Epidermal melanocyte (primary cell): ENCODE measurements at regions not wholly inside any gene's neighbourhood (a gene's known extent, or its start where the extent isn't known, plus 50 kb on each side); places are given as distances from the start of the nearest gene placed in this dataset.
A peak's percentile ranks its signal among the peaks of the same experiment; 100 is the strongest.
"Not testable (repeated sequence)": the region's sequence is repeated elsewhere in the genome, so short reads cannot be mapped to it uniquely, and the experiment has no call there.

Experiments used
- DNase-seq: peaks from one replicate; pipeline ENCODE4 v3.0.0; 2011; ENCODE audit warnings: low spot score; ENCODE audit not compliant: insufficient read length

DNA sequence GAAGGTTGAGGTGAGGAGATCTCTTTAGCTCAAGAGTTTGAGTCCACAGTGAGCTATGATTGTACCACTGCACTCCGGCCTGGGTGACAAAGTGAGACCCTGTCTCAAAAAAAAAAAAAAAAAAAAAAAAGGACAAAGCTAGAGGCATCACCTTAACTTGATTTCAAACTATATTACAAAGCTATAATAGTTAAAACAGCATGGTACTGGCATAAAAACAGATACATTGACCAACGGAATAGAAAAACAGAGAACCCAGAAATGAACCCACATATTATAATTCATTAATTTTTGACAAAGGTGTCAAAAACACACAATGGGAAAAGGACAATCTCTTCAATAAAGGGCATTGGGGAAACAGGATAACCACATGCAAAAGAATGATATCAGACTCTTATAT lies 50.8 kb upstream of the MBOAT1 start:
- DNase-seq = no peak

DNA sequence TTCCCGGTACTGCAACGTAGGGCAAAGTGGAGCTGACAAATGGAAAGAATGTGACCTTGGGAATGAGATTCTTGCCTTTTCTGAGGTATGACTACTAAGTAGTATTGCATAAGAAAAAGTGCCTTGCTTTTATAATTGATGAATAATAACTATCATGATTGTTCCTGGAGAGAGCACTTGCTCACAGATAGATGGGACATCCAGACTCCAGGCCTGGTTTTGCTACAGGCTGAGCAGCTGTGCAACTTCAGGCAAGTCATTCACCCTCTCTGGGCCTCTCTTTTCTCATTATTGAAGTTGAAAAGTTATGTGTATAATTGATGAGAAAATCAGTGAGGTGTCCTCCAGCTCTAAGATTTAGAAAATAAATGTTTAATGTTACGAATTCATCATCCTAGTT lies 53.6 kb upstream of the MBOAT1 start:
- no peak for DNase-seq

DNA sequence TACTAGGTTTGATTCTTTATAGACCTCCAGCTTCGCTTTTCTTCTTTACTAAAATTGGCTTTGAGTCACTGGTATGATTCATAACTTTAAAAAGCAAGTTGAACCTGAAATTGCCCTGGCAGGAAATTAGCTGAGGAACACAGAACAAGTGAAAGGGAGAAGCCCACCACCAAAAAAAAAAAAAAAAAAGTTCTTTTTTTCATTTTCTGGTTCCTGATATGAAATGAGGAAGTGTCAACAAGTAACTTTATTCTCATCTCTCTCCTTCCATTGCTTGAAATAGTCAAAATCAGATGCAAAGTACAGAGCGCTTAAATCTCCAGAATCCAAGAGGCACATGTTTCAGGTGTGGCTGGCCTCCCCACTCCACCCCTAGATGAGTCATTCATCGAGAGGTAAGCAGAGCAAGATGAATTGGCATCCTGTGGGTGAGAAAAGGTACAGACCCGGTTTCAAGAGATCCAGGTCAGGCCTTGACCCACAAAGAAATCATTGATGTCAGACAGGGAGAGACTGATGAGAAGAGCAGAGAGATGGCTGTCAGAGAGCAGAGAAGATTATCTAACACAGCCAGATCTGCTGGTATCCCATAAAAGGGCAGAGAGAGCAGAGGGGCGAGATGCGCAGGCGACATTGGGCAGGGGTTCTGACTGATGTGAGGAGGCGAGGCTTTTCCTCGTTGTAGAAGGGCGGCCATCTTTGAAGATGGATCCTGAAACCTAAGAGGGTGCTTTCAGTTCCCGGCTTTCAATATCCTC lies 54.8 kb upstream of the MBOAT1 start:
- no peak for DNase-seq

DNA sequence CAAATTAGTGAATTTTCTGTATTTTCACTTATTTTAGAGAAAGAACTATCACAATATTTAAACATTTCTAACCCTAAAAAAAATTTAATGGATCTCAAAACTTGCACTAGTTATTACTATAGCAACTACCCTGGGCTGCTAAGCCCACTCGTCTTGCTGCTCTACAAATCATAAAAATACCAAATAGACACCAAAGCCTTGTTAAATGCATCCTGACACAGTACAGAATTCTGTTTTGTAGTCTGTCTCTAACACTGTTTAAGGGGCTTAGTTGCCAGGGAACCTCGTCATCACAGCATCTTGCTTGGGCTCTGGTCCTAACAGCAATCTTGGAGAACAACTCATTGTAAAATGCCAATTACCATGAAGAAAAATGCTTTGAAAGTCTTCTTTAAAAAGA lies 56.9 kb upstream of the MBOAT1 start:
- DNase-seq = no peak

DNA sequence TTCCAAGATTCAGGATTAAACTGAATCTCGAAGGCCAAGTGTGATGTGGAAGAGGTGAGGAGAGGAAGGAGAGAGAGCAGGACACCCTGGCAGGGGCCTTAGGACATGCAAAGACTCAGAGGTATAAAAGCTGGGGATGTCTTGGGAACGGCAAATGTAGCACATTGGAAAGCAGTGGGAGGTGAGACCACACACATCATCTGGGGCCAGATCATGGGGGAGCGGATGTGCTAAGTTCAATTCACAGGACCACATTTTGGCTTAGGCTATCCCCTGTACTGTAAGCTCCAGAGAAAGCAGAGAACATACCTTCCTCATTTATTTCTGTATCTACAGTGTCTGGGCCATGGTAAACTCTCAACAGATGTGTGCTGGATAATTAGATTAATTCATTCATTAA lies 59.5 kb upstream of the MBOAT1 start:
- DNase-seq = no peak

DNA sequence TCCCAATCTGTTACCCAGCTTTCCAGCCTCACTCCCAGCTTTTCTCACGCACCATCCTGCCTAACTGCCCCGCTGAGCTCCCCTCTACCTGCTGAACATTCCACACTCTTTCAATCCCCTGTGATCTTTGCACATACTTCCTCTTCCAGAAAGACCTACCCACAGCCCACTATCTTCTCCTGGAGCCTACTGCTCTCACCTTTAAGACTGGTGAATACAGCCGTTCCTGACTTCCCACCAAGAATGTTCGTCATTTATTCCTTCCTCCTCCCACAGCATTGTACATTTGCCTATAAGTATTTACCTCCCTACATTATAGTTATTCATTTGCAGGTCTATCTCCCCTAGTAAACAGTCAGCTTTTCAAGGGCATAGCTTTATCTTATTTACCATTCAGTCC lies 61.9 kb upstream of the MBOAT1 start:
- no peak for DNase-seq

DNA sequence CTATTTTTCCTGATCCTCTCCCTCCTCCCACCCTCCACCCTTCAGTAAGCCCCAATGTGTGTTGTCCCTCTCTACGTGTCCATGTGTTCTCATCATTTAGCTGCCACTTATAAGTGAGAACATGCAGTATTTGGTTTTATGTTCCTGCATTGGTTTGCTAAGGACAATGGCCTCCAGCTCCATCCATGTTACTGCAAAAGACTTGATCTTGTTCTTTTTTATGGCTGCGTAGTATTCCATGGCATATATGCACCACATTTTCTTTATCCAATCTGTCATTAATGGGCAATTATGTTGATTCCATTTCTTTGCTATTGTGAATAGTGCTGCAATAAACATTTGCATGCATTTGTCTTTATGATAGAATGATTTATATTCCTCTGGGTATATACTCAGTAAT lies 63.6 kb upstream of the MBOAT1 start:
- DNase-seq = not testable (repeated sequence)

DNA sequence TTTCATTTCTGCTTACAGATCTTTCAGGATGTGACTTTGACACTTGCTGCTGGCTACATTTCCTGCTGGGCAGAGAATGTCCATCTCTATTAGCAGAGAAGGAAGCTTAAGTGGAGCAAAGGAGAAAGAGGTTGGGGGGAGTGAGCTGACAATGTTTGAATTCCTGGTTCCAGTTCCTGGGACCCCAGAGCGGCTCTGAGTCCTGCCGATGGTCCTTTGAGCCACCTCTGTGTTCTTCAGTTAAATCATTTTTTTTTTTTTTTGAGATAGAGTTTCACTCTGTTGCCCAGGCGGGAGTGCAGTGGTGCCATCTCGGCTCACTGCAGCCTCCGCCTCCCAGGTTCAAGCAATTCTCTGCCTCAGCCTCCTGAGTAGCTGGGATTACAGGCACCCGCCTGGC lies 65.5 kb upstream of the MBOAT1 start:
- DNase-seq = not testable (repeated sequence)

DNA sequence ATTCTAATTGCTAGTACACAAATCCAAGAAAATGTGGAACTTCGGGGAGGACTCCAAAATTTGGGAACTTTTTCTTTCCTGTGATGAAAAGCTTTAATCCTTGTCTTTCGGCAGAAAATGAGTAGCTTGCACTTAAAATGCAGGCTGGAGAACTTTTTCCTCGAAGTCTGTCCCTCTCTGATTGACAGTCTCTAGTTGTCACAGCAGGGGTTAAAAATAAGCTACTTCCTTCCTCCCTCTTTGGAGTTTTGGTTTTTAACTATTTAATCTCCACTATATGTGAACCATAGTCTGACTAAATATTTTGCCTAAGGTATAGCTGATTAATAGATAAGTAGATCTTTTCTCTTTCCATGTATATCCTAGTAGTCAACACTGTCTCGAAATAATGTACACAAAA lies 66.8 kb upstream of the MBOAT1 start:
- DNase-seq = no peak

DNA sequence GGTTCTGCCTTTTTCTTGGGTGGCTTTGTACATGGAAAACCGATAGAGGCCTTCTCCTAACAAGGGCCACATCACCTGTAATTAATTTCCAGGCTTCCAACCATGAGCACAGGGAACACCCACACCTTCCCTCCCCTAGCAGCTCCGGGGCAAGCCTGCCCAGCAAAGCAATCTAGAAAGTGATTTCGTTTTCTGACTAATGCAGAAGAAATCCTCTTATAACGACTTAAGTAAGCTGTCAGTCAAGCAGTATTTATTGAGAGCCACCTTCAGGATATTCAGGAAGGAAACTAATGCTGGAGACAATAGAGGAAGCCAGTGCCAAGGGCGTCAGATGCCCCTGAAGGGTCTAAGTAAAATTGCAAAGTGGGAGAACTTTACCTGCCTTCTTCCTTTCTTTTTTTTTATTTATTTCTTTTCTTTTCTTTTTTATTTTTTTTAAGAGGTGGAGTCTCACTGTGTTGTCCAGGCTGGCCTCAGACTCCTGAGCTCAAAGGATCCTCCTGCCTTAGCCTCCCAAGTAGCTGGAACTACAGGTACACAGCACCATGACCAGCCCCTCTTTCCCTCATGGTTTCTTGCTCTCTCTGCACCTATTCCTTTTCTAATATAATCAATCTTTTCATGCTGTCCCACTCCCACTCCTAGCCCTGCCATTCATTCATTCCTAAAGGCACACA lies 67.5 kb upstream of the MBOAT1 start:
- DNase-seq = no peak

DNA sequence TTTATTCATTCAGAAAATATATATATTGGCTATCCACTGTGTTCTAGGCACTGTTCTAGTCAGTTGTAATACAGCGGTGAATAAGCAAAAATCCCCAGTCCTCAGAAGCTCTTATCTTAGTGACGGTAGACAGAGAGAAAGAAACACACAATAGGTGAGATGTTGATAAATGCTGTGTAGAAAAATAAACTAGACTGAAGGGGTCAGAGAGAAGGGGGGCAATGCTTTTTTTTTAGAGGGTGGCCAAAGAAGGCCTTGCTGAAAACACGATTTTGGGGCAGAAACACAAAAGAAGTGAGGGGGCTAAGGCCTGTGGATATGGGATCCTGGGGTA lies 68.0 kb upstream of the MBOAT1 start:
- no peak for DNase-seq

DNA sequence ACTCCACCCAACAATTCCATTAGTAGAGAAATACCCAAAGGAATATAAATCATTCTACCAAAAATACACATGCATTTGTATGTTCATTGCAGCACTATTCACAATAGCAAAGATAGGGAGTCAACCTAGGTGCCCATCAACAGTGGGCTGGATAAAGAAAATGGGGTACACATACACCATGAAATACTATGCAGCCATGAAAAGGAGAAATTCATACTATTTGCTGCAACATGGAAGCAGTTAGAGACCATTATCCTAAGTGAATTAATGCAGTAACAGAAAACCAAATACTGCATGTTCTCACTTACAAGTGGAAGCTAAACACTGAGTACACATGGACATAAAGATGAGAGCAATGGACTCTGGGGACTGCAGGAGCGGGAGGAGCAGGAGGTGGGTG lies 72.4 kb upstream of the MBOAT1 start:
- DNase-seq = no peak

DNA sequence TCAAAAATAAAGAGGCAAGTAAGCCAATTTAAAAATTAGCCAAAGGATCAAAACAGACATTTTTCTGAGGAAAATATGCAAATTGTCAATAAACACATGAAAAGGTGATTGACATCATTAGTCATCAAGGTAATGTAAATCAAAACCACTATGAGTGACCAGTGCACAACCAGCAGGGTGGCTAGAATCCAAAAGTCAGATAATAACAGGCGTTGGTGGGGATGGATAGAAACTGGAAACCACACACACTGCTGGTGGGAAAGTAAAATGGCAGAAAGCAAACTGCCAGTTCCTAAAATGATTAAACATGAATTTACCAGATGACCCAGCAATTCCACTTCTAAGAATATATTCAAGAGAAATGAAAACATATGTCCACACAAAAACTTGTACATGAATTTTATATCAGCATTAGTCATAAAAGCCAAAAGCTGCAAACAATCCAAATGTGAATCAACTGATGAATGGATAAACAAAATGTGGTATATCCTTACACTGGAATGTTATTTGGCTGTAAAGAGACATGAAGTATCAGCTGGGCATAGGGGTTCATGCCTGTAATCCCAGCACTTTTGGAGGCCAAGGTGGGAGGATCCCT lies 74.8 kb upstream of the MBOAT1 start:
- no peak for DNase-seq

DNA sequence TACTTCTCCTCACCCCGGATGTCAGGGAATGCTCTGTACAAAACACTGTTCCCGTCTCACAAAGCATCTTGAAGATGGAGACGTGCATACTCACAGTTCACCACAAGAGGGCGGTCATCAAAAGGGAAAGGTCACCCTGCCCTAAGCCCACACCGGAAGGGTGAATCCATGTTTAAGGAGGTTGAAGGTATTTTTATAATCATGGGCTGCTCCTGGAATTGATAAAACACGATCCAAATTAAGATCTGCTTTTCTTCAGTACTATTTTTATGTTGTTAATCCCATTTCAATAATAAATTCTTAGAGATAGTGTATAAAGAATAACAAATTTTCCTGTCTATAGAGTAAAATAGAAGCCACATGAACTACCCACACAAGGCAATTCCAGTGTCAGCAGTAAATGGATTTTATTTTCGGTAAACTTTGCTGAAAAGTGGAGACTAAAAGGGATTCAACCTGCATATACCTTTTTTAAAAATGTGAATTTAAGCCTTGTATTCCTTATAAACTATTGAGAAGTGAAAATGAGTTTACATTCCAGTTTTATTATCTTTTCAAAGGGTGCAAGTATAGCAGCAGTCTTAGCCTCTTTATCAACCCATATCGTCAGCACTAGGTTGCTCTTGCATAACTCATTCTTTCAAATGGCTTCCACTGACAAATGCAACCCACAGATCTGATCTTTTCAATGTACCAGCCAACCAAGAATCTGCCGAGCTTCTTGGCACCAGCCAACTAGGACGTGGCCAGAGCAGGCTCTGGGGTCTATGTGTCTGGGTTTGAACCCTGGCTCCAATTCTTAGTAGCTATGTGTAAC lies 79.7 kb upstream of the MBOAT1 start:
- peak; percentile 41 for DNase-seq

DNA sequence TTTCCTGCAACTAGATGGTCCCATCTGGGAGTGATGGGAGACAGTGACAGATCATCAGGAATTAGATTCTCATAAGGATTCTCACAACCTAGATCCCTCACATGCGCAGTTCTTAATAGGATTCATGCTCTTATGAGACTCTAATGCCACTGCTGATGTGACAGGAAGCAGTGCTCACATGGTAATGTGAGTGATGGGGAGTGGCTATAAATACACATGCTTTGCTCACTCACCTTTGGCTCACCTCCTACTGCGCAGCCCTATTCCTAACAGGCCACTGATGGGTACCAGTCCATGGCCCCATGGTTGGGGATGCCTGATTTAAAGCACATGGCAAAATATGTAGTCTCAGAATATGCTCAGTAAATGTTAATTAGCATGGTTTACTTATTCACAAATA lies 80.6 kb upstream of the MBOAT1 start:
- no peak for DNase-seq

DNA sequence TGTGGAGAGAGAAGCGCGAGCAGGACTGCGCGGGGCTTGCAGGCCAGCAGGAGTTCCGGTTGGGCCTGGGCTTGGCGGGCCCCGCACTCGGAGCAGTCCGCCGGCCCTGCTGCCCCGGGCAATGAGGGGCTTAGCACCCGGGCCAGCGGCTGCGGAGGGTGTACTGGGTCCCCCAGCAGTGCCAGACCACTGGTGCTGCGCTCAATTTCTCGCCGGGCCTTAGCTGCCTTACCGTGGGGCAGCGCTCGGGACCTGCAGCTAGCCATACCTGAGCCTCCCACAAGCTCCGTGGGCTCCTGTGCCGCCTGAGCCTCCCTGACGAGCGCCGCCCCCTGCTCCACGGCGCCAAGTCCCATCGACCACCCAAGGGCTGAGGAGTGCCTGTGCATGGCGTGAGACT lies 89.0 kb upstream of the MBOAT1 start:
- DNase-seq = no peak

DNA sequence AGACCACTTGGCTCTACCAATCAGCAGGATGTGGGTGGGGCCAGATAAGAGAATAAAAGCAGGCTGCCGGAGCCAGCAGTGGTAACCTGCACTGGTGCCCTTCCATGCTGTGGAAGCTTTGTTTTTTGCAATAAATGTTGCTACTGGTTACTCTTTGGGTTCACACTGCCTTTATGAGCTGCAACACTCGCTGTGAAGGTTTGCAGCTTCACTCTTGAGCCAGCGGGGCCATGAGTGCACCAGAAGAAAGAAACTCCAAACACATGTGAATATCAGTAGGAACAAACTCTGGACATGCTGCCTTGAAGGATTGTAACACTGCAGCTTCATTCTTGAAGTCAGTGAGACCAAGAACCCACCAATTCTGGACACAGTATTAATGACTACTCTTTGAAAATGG lies 89.9 kb upstream of the MBOAT1 start:
- DNase-seq = no peak

DNA sequence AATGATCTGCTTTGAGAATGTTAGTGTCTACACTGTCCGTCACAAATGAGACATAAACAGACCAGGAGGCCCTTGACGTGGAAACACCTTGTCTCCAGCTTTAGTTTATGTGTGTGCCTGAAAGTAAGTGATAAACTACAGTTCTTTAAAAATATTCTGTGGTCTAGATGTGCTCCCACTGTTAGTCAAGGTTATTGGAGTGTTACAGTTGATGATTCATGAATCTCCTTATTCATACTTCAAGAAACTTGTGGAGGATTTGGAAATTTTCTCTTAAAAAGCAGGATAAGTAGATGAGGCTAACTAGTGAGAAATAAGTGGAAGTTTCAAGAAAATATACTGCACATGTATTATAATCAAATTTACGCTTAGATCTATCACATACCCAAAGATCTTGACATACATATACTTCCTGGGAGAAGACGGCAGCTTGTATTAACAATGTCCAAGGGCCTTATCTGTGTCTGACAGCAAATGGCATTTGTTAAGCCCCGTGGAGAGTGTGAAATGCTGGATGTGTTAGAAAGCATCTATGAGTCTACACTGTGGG lies 90.5 kb upstream of the MBOAT1 start:
- DNase-seq = no peak

DNA sequence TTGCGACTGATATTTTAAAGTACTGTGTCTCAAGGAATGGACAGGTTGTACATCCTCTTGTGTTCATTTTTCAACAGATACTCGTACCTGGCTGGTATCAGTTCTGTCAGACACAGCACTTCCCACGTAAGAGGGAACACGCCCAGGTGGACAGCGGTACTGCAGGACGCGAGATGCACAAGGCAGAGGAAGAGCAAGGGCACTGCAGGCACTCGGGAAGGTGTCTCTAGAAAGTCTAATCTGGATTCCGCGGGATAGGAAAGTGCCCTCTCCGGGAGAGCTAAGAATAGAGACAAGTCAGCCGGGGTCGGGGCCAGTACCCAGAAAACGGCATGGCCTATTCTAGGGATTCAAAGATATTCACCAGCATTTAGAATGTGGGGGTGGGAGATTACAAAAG lies 94.2 kb upstream of the MBOAT1 start:
- no peak for DNase-seq

DNA sequence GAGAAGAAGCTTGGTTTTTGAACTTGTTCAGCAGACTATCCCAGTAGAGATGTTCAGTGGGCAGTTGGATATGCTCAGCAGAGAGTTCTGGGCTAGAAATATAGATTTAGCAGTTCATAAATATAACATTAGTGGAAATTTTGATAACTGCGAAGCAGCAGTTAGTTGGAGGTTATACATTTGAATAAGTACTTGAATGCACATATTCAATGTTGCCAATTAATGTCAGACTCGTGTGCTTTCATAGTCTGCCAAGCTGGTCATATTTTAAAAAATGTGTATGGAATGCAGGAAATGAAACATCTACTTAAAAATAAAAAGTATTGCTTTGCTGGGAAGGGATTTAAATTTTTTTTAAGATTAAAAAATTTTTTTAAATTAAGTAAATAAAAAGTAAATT lies 92.5 kb upstream of the E2F3 start:
- no peak for DNase-seq

DNA sequence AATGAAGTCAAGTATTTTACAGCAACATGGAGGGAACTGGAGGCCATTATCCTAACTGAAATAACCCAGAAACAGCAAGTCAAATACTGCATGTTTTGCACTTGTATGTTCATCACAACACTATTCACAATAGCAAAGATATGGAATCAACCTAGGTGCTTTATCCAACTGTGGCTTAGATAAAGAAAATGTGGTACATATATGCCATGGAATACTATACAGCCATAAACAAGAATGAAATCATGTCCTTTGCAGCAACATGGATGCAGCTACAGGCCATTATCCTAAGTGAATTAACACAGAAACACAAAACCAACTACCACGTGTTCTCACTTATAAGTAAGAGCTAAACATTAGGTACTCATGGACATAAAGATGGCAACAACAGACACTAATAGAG lies 91.5 kb upstream of the E2F3 start:
- no peak for DNase-seq

DNA sequence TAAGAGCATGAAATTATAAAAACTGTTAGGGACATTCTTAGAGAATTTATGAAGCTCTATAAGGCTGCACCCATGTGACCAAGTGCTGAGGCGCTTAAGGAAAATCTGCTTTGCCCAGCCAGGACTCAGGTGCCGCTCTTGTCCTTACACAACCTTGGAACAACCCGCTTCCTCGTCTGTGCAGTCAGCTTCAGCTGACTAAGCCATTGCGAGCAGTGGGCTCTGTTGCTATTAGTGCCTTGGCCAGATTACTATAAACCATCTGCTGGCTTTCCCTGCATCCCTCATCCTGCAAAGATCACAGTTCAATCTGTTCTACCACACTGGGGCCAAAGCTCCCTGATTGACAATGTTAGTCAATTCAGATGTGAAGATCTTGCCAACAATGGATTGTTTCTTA lies 89.1 kb upstream of the E2F3 start:
- no peak for DNase-seq
